Activated CD4-positive, alpha-beta T cell treated with anti-CD3 and anti-CD28 coated beads, Interleukin-2, amount 10 ng/mL, durations not matched to agents 7 days and 5 days (primary cell): ENCODE measurements at regions not wholly inside any gene's neighbourhood (a gene's known extent, or its start where the extent isn't known, plus 50 kb on each side); places are given as distances from the start of the nearest gene placed in this dataset.

Experiments
- CTCF ChIA-PET: fragments of 350-600 bp; sonication (Branson Sonifier 250); formaldehyde crosslinking; loops from one replicate; lab custom pipeline; 2021; ENCODE audit warnings: antibody characterized with exemption; lab: Charles Lee
- POLR2A ChIA-PET: fragments of 350-600 bp; sonication (Branson Sonifier 250); formaldehyde crosslinking; loops from one replicate; lab custom pipeline; 2021; ENCODE audit warnings: antibody characterized with exemption; lab: Charles Lee
- DNase-seq: peaks from one replicate; pipeline ENCODE4 v3.0.0-alpha.2; 2020
- H3K27ac Mint-ChIP-seq: one replicate; pipeline ENCODE4 v1.8.0; 2021; ENCODE audit warnings: mild to moderate bottlenecking, moderate library complexity, mixed read lengths
- H3K27me3 Mint-ChIP-seq: one replicate; pipeline ENCODE4 v1.8.0; 2021; ENCODE audit warnings: mixed read lengths
- H3K36me3 Mint-ChIP-seq: one replicate; pipeline ENCODE4 v1.8.0; 2021; ENCODE audit warnings: low read depth, mixed read lengths
- H3K4me1 Mint-ChIP-seq: one replicate; pipeline ENCODE4 v1.8.0; 2021; ENCODE audit warnings: mixed read lengths
- H3K4me3 Mint-ChIP-seq: one replicate; pipeline ENCODE4 v1.8.0; 2021; ENCODE audit warnings: mild to moderate bottlenecking, moderate library complexity, mixed read lengths
- H3K9me3 Mint-ChIP-seq: one replicate; pipeline ENCODE4 v1.8.0; 2021; ENCODE audit warnings: mixed read lengths

DNA sequence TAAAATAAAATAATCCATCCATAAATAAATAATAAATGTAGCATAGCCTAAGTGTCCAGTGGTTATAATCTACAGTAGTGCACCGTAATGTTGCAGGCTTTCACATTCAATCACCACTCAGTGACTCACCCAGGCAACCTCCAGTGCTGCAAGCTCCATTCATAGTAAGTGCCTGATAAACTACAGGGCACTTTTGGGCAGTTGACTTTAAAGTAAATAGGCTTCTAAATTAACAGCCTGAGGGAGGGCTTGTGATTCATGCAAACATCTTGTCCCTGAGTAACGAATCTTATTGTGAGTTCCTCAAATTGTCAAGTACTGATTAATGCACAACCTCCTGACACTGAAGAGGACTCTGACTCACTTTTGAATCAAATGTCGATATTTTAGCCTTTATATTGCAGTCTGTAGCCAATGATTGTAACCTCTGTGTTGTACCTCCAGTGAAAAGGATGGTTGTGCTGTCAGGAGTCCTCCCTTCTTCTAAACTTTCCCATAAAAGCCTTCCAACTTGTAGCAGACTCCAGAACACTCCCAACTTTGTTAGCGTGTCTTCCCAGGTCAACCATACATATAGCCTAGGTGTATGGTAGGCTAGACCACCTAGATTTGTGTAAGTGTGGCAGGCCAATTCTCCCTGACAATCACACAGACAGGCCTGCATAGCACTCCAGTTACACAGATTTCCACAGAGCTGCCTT lies 55.0 kb upstream of the BICD1 start:
- Mint-ChIP-seq H3K36me3 (peaks cover 3% of the 10 kb centered on the region), H3K9me3 (peaks cover 15% of the 10 kb centered on the region), H3K27me3 (no peaks in the 10 kb centered on the region), H3K4me1 (peaks cover 3% of the 10 kb centered on the region), H3K27ac (no peak overlapping the region), H3K4me3 (no peak overlapping the region)
- ChIA-PET POLR2A (no interaction called here), CTCF (interaction anchor here (0.6 to 2.0 kb wide), 2 partner anchors 12 to 240 kb away, joined by 3 to 7 read pairs; no protein-coding TSS in a partner anchor)
- DNase-seq = no peak

DNA sequence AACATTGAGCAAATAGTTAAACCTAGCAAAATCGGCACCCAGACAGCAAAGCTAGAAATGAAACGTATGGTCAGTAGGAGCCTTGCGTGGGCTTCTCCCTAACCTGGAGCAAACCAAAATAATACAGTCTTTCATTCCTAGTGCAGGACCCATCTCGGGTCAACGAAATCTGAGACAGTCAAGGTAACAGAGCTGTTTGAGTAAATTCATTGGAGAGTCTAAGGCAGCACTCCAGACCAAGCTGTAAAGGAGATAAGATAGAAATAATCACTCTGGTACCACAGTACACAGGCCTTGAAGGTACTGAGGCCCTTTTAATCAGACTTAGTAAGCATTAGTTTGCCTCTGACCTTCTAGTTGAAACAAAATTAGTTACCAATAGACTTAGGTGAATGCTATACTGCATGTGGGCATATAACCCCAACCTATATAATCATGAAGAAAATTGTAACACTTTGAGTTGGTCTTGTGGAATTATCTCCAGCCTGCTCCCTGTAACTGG lies 54.4 kb upstream of the BICD1 start:
- DNase-seq = no peak
- POLR2A ChIA-PET = no interaction called here
- H3K27me3 Mint-ChIP-seq = no peaks in the 10 kb centered on the region
- no peak overlapping the region for H3K4me3 Mint-ChIP-seq
- peaks cover 3% of the 10 kb centered on the region for H3K4me1 Mint-ChIP-seq
- H3K27ac Mint-ChIP-seq = no peak overlapping the region
- H3K9me3 Mint-ChIP-seq = peaks cover 17% of the 10 kb centered on the region
- CTCF ChIA-PET = interaction anchor here (0.6 kb wide), 1 partner anchor 241 kb away, joined by 3 read pairs; no protein-coding TSS in a partner anchor
- peaks cover 3% of the 10 kb centered on the region for H3K36me3 Mint-ChIP-seq

DNA sequence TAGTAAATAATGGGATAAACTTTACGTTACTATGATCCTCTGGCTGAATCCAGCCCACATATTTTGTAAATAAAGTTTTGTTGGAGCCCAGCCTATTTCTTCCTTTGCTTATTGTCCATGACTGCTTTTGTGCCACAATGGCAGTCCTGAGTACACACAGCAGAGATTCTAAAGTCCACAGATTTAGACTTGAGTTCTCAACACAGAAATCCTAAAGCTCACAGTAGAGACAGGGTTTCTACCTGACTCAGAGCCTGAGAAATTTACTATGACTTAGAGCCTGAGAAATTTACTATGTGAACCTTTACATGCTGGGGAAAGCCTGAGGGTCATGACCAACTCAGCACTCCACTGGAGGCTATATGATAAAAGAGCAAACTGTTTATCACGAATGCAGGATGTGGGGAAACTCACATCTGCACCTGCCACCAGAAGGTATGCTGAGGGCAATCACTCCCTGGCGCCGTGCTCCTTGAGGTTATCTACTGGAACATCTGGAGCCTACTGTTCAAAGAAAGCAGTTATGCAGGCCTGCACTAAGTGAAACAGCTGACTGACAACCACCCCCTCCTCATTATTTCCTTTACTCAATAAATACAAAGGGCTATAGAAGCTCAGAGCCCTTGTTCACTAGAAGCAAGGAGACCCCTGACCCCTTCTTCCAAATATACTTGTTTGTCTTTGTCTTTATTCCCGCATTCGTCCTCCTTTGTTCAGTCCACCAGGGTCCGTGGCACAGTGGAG lies 52.6 kb upstream of the BICD1 start:
- CTCF ChIA-PET = interaction anchor here (1.3 to 1.8 kb wide), 2 partner anchors 9 to 28 kb away, joined by 3 read pairs; no protein-coding TSS in a partner anchor
- Mint-ChIP-seq H3K36me3 (peaks cover 3% of the 10 kb centered on the region), H3K4me3 (no peak overlapping the region), H3K9me3 (peaks cover 17% of the 10 kb centered on the region), H3K27ac (no peak overlapping the region), H3K4me1 (peaks cover 3% of the 10 kb centered on the region), H3K27me3 (no peaks in the 10 kb centered on the region)
- no peak for DNase-seq
- POLR2A ChIA-PET = no interaction called here
